ENCODE measurements at regions not wholly inside any gene's neighbourhood (a gene's known extent, or its start where the extent isn't known, plus 50 kb on each side); places are given as distances from the start of the nearest gene placed in this dataset.

- TF ChIP-seq ETS1 (IDR thresholded peaks at IDR 0.05) (no peak), CREB1 (CRISPR knock-in tag; IDR thresholded peaks at IDR 0.05; ENCODE audit: low read depth) (no peak), EZH2 (IDR thresholded peaks at IDR 0.05; ENCODE audit: low read depth, unreplicated experiment) (no peak), ZNF462 (CRISPR knock-in tag; IDR thresholded peaks at IDR 0.05) (no peak), JUNB (IDR thresholded peaks at IDR 0.05; ENCODE audit: unreplicated experiment) (no peak)
These were observed 268.5 kb downstream of the SHQ1 start (continued) for GRCh38 chr3:72579581-72580245.

- H3K79me2 ChIP-seq (replicated peaks; ENCODE audit: insufficient read depth): no peaks in the 10 kb centered on the region
- H4K20me1 ChIP-seq (replicated peaks; ENCODE audit: insufficient read depth): no peaks in the 10 kb centered on the region
- DNase-seq (ENCODE audit: low spot score) (no peak), ATAC-seq (no peak)
- Mint-ChIP-seq H3K27ac (no peak overlapping the region), H3K4me3 (no peak overlapping the region), H3K36me3 (ENCODE audit: low read depth) (no peaks in the 10 kb centered on the region), H3K9me3 (no peaks in the 10 kb centered on the region), H3K27me3 (ENCODE audit: insufficient read depth, low read depth, poor library complexity) (peaks cover 4% of the 10 kb centered on the region), H3K4me1 (peaks cover 24% of the 10 kb centered on the region)
- peaks cover 3% of the 10 kb centered on the region; the same call in 1 of the 2 replicates for H3K9me2 ChIP-seq (ENCODE audit: insufficient read depth)
- H3K4me2 ChIP-seq: no peak overlapping the region
- peaks cover 11% of the 10 kb centered on the region for H3K4me1 ChIP-seq (ENCODE audit: insufficient read depth)
- no peak overlapping the region for H2AFZ ChIP-seq
- H3F3A ChIP-seq (replicated peaks; ENCODE audit: low read depth): no peaks in the 10 kb centered on the region
- no peak overlapping the region for H3K4me3 ChIP-seq
- no peaks in the 10 kb centered on the region for H3K27me3 ChIP-seq (ENCODE audit: insufficient read depth)
- no peak overlapping the region for H3K27ac ChIP-seq (ENCODE audit: low read depth)
- no peaks in the 10 kb centered on the region for H3K36me3 ChIP-seq (ENCODE audit: insufficient read depth)
- TF ChIP-seq EZH2phosphoT487 (IDR thresholded peaks at IDR 0.05; ENCODE audit: unreplicated experiment) (no peak), ZNF462 (CRISPR knock-in tag; IDR thresholded peaks at IDR 0.05) (no peak), EZH2 (IDR thresholded peaks at IDR 0.05; ENCODE audit: low read depth, unreplicated experiment) (no peak), ZNF331 (CRISPR knock-in tag; IDR thresholded peaks at IDR 0.05; ENCODE audit: low read depth) (no peak)
These were observed 269.1 kb downstream of the SHQ1 start for GRCh38 chr3:72579191-72579580.
